ENCODE measurements at regions not wholly inside any gene's neighbourhood (a gene's known extent, or its start where the extent isn't known, plus 50 kb on each side); places are given as distances from the start of the nearest gene placed in this dataset.

DNA sequence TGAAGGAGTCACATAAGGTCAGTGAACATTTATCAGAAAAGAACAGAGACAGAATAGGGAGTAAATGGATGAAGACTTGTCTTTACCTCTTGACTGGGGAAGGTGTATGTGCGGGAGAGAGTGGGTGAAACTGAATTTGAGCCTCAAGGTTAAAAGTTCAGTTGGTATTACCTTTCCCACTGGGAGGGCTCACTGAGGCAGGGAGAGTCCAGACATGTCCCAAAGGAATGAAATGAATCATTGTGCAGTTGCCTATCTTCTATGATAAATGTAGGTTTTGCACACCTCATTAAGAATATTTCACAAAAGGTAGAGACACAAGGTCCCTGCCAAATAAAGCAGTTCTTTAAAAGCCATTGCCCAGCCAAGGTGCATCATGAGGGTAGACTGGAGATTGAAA is 105.2 kb downstream of the KCNA5 start:
- Histone ChIP-seq H3K36me3 (no peaks in the 10 kb centered on the region), H3K4me3 (no peak overlapping the region), H3K27ac (no peak overlapping the region), H3K4me1 (ENCODE audit: insufficient read depth) (no peaks in the 10 kb centered on the region), H3K9me3 (no peaks in the 10 kb centered on the region), H3K27me3 (no peaks in the 10 kb centered on the region)
- WGBS, 3 donors, result 37 to 61% (median 54%) methylated on average over 1 of the region's 1 CpG
- intact Hi-C loops (cut with DNase I), result loop anchor here in 1 of 4 donors (10.0 kb wide), 1 partner anchor 1974 kb away; no protein-coding TSS in a partner anchor
- no peak for DNase-seq
- TF ChIP-seq POLR2A (IDR thresholded peaks at IDR 0.05) (no peak), EP300 (IDR thresholded peaks at IDR 0.05) (no peak)
- TF ChIP-seq, protein P1, sequence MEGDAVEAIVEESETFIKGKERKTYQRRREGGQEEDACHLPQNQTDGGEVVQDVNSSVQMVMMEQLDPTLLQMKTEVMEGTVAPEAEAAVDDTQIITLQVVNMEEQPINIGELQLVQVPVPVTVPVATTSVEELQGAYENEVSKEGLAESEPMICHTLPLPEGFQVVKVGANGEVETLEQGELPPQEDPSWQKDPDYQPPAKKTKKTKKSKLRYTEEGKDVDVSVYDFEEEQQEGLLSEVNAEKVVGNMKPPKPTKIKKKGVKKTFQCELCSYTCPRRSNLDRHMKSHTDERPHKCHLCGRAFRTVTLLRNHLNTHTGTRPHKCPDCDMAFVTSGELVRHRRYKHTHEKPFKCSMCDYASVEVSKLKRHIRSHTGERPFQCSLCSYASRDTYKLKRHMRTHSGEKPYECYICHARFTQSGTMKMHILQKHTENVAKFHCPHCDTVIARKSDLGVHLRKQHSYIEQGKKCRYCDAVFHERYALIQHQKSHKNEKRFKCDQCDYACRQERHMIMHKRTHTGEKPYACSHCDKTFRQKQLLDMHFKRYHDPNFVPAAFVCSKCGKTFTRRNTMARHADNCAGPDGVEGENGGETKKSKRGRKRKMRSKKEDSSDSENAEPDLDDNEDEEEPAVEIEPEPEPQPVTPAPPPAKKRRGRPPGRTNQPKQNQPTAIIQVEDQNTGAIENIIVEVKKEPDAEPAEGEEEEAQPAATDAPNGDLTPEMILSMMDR (IDR thresholded peaks at IDR 0.05), result no peak

DNA sequence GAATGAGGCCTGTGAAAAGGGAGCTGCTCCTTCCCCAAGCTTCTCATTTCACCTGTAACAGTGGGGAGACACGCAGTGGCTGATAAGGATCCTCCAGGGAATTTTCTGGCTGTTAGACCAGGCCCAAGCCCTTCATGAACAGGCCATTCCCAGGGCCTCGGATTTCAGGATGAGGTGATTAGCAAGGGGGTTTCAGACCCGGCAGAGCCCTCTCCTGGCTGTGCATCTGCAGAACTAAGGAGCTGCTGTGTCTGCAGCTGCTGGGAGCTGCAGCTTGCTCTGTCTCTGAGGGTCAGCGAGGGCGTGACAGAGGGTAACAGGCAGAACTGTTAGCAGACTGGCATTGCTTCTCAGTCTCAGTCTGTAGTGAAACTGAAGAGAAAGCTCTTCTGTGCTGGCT is 110.4 kb downstream of the KCNA5 start:
- H3K4me1 ChIP-seq (ENCODE audit: insufficient read depth), result no peaks in the 10 kb centered on the region
- WGBS, 3 donors, result 34 to 55% (median 41%) methylated on average over 5 of the region's 5 CpGs
- H3K4me3 ChIP-seq, result no peak overlapping the region
- H3K36me3 ChIP-seq, result no peaks in the 10 kb centered on the region
- H3K27me3 ChIP-seq, result no peaks in the 10 kb centered on the region
- DNase-seq, result no peak
- no peak overlapping the region for H3K27ac ChIP-seq
- no peaks in the 10 kb centered on the region for H3K9me3 ChIP-seq
- intact Hi-C loops (cut with DNase I), result no loop called here
- TF ChIP-seq, protein P1 (IDR thresholded peaks at IDR 0.05), result no peak
- no peak for TF ChIP-seq POLR2A (IDR thresholded peaks at IDR 0.05)
- TF ChIP-seq EP300 (IDR thresholded peaks at IDR 0.05), result no peak

DNA sequence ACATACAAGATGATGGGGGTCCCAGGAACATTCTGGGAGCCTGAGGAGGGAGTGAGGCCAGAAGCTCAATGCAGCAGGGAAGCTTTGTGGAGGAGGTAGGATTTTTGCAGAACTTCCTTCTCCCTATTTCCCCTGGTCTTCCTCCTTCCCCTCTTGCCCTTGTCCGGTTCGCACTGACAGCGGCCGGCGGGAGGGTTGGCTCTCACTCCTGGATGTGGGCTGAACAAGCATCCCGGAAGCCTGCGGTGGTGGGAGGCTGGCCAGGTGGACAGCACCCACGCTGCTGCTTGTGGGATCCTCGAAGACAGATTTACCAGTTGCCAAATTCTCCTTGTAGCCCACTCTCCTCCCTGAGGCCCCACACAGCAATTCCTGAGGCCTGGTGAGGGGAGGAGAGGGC is 112.2 kb downstream of the KCNA5 start:
- TF ChIP-seq POLR2A (IDR thresholded peaks at IDR 0.05), result no peak
- TF ChIP-seq, protein P1 (IDR thresholded peaks at IDR 0.05), result no peak
- TF ChIP-seq EP300 (IDR thresholded peaks at IDR 0.05), result no peak
- no peaks in the 10 kb centered on the region for H3K36me3 ChIP-seq
- no peak overlapping the region for H3K27ac ChIP-seq
- H3K4me3 ChIP-seq, result no peak overlapping the region
- H3K4me1 ChIP-seq (ENCODE audit: insufficient read depth), result no peaks in the 10 kb centered on the region
- H3K27me3 ChIP-seq, result no peaks in the 10 kb centered on the region
- H3K9me3 ChIP-seq, result no peaks in the 10 kb centered on the region
- WGBS, 3 donors, result 17 to 33% (median 18%) methylated on average over 9 of the region's 9 CpGs
- intact Hi-C loops (cut with DNase I), result no loop called here
- DNase-seq, result no peak

DNA sequence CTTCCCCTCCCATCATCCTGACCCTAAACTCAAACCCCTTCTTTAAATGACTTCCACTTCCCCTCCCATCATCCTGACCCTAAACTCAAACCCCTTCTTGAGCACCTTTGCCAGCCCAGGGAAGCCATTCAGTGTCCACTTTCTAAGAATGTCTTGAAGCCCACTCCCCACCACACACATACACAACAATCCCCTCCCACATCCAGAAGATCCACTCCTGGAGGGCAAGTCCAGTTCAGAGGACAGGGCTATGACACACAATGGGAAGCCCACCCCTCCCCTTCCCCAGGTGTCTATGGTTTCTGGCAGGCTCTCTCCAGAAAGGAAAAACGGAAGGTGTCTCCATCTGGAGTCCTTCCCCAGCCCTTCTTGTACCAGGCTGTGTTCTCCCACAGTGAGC is 117.1 kb downstream of the KCNA5 start:
- H3K27ac ChIP-seq, result no peak overlapping the region
- no peaks in the 10 kb centered on the region for H3K9me3 ChIP-seq
- 66 to 89% (median 81%) methylated on average over 1 of the region's 1 CpG for WGBS, 3 donors
- H3K27me3 ChIP-seq, result no peaks in the 10 kb centered on the region
- H3K4me3 ChIP-seq, result no peak overlapping the region
- TF ChIP-seq POLR2A (IDR thresholded peaks at IDR 0.05) (no peak), EP300 (IDR thresholded peaks at IDR 0.05) (no peak)
- TF ChIP-seq, protein P1 (IDR thresholded peaks at IDR 0.05), result no peak
- H3K4me1 ChIP-seq (ENCODE audit: insufficient read depth), result no peaks in the 10 kb centered on the region
- H3K36me3 ChIP-seq, result no peaks in the 10 kb centered on the region
- intact Hi-C loops (cut with DNase I), result no loop called here
- no peak for DNase-seq

DNA sequence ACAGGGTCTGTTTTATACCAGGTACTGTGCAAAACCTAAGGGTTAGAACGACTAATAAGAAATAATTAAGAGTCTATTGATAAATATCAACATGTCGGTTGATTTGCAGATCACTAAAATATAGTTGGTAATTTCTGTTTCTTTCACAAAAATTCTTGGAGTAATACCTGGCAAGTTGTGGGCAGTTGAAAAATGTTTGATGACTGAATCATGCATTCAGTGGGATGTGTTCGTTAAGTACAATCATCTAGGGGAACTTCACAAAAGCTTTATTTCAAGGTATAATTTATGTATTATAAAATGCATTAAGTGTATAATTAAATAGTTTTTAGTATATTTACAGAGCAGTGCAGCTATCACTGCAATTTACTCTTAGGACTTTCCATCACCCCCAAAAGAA is 120.0 kb downstream of the KCNA5 start:
- Histone ChIP-seq H3K27me3 (no peaks in the 10 kb centered on the region), H3K4me1 (ENCODE audit: insufficient read depth) (no peaks in the 10 kb centered on the region), H3K4me3 (no peak overlapping the region), H3K36me3 (no peaks in the 10 kb centered on the region), H3K9me3 (no peaks in the 10 kb centered on the region), H3K27ac (no peak overlapping the region)
- intact Hi-C loops (cut with DNase I), result no loop called here
- TF ChIP-seq, protein P1 (IDR thresholded peaks at IDR 0.05), result no peak
- no peak for TF ChIP-seq EP300 (IDR thresholded peaks at IDR 0.05)
- no peak for TF ChIP-seq POLR2A (IDR thresholded peaks at IDR 0.05)
- no peak for DNase-seq
- WGBS, 3 donors, result 81 to 92% (median 90%) methylated on average over 3 of the region's 3 CpGs

All from ovary (tissue), 7 donors.